ENCODE measurements at regions not wholly inside any gene's neighbourhood (a gene's known extent, or its start where the extent isn't known, plus 50 kb on each side); places are given as distances from the start of the nearest gene placed in this dataset.
"Not testable (repeated sequence)": the region's sequence is repeated elsewhere in the genome, so short reads cannot be mapped to it uniquely, and the experiment has no call there.

DNA sequence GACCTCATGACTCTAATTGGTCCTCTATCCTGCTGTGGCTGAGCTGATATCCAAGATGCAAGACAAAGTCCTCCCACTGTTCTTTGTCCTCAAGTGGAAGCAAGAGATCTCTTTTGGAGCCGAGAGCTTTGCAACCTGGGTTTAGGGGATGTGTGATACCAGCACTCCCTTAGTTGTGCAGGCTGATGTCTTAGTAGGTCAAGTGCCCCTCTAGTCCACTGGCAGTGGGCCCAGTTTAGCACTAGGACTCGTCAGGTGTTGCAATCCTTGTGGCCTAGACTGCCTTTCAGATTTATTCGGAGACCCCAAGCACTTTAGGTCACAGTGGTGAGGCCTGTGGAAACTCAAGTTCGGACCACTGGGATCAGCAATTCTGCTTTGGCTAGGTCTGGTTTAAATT is 64.0 kb downstream of the GPRASP3 start:
- no peak overlapping the region for H3K4me3 ChIP-seq (ENCODE audit: low read depth, low read length)
- no peak overlapping the region for H3K27ac ChIP-seq
- no peak for DNase-seq
- no peaks in the 10 kb centered on the region for H3K36me3 ChIP-seq
- H3K9me3 ChIP-seq (ENCODE audit: severe bottlenecking) = no peaks in the 10 kb centered on the region
- TF ChIP-seq, protein P1, sequence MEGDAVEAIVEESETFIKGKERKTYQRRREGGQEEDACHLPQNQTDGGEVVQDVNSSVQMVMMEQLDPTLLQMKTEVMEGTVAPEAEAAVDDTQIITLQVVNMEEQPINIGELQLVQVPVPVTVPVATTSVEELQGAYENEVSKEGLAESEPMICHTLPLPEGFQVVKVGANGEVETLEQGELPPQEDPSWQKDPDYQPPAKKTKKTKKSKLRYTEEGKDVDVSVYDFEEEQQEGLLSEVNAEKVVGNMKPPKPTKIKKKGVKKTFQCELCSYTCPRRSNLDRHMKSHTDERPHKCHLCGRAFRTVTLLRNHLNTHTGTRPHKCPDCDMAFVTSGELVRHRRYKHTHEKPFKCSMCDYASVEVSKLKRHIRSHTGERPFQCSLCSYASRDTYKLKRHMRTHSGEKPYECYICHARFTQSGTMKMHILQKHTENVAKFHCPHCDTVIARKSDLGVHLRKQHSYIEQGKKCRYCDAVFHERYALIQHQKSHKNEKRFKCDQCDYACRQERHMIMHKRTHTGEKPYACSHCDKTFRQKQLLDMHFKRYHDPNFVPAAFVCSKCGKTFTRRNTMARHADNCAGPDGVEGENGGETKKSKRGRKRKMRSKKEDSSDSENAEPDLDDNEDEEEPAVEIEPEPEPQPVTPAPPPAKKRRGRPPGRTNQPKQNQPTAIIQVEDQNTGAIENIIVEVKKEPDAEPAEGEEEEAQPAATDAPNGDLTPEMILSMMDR (IDR thresholded peaks at IDR 0.05; ENCODE audit: low read depth, low read length) = no peak
- no peaks in the 10 kb centered on the region for H3K27me3 ChIP-seq (ENCODE audit: insufficient read depth, low read depth, severe bottlenecking)

DNA sequence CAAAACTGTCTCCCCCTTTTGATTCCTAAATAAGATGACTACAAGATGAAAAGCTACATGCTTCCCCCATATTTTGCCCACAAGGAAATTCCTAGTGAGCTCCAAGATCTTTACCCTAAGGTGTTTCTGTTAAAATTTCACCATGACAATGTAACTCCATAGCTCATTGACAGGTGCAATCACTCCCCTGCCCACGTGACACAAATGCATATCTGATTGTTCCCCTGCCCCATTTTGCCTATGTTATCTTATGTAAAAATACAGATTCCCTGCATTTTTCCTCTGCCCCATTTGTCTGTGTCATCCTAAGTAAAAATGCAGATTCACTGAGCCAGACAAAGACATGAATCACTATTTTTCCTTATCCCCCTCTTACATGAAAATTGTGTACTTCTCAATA is 66.7 kb downstream of the GPRASP3 start:
- Histone ChIP-seq H3K4me3 (ENCODE audit: low read depth, low read length) (no peak overlapping the region), H3K27me3 (ENCODE audit: insufficient read depth, low read depth, severe bottlenecking) (no peaks in the 10 kb centered on the region), H3K27ac (no peak overlapping the region), H3K9me3 (ENCODE audit: severe bottlenecking) (no peaks in the 10 kb centered on the region), H3K36me3 (no peaks in the 10 kb centered on the region)
- TF ChIP-seq, protein P1 (IDR thresholded peaks at IDR 0.05; ENCODE audit: low read depth, low read length) = no peak
- no peak for DNase-seq

DNA sequence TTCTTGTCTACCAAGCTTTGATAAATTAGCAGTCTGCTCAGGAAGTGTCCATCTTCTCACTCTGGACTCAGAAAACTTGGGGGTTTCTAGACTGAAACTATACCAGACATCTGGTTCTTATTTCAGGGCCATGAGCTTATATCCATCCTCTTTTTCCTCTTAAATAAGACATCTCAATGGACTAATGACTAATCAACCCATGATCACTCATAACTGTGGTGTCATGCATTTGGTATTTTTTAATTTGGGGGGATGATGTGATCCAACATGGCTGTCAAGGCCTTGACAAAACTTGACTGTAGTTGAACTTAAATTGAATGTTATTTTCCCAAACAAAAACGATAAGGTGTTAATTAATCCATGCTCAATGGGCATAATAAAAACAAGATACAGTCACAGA is 87.8 kb downstream of the GPRASP3 start:
- no peak for DNase-seq
- TF ChIP-seq, protein P1 (IDR thresholded peaks at IDR 0.05; ENCODE audit: low read depth, low read length) = no peak
- H3K27ac ChIP-seq = no peak overlapping the region

GRCh38 chrX:102818269-102818668 is 97.7 kb downstream of the GPRASP3 start:
- H3K36me3 ChIP-seq; DNase-seq; H3K27me3 ChIP-seq (ENCODE audit: insufficient read depth, low read depth, severe bottlenecking); H3K4me3 ChIP-seq (ENCODE audit: low read depth, low read length); H3K27ac ChIP-seq; H3K9me3 ChIP-seq (ENCODE audit: severe bottlenecking): not testable (repeated sequence)

More for the DNA sequence above, 87.8 kb downstream of the GPRASP3 start:
- H3K27me3 ChIP-seq (ENCODE audit: insufficient read depth, low read depth, severe bottlenecking) = no peaks in the 10 kb centered on the region
- H3K36me3 ChIP-seq = no peaks in the 10 kb centered on the region
- no peaks in the 10 kb centered on the region for H3K9me3 ChIP-seq (ENCODE audit: severe bottlenecking)
- no peak overlapping the region for H3K4me3 ChIP-seq (ENCODE audit: low read depth, low read length)

DNA sequence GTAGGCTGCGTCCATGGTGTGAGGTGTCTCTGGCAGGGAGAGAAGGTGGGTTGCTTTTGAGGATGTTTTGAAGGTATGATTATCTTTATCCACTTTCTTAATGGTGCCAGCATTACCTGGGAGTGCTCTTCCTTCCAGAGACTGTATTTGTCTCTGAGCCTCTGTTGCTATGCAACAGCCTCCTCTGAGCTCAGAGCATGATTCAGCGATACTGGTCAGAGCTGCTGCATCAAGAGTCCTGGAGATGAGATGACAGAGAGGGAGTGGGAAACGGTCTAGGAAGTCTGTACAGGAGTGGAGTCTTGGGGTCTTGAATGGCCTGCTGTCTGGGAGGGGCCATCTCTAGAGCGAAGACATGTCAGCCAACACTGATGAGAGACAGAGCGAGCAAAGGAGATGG is 104.4 kb upstream of the RAB40AL start:
- H3K27ac ChIP-seq = no peak overlapping the region
- H3K9me3 ChIP-seq (ENCODE audit: severe bottlenecking) = no peaks in the 10 kb centered on the region
- no peaks in the 10 kb centered on the region for H3K36me3 ChIP-seq
- TF ChIP-seq, protein P1 (IDR thresholded peaks at IDR 0.05; ENCODE audit: low read depth, low read length) = no peak
- DNase-seq = no peak
- H3K27me3 ChIP-seq (ENCODE audit: insufficient read depth, low read depth, severe bottlenecking) = no peaks in the 10 kb centered on the region
- no peak overlapping the region for H3K4me3 ChIP-seq (ENCODE audit: low read depth, low read length)

DNA sequence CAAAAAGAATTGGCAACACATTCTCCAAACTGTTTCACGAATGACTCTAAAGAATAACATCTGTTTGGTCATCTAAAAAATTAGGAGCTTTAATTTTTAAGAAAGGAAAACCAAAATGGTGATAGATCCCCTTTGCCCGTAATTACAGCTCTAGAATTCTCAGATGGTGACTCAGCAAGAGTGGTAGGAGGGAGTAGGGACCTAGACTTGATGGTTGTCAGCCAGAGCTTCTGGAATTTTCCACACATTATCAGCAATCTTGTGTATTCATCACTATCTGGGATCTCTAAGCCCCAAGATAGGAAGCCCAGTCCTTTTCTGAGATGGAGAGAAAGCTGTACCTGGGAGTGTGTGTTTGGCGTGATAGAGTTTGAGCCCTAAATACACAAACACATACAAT is 103.9 kb upstream of the RAB40AL start:
- no peak overlapping the region for H3K27ac ChIP-seq
- H3K9me3 ChIP-seq (ENCODE audit: severe bottlenecking) = no peaks in the 10 kb centered on the region
- H3K27me3 ChIP-seq (ENCODE audit: insufficient read depth, low read depth, severe bottlenecking) = no peaks in the 10 kb centered on the region
- TF ChIP-seq, protein P1 (IDR thresholded peaks at IDR 0.05; ENCODE audit: low read depth, low read length) = no peak
- no peak overlapping the region for H3K4me3 ChIP-seq (ENCODE audit: low read depth, low read length)
- no peak for DNase-seq
- H3K36me3 ChIP-seq = no peaks in the 10 kb centered on the region
